NCI-H146 treated with DMSO at 0.1 percent for 48 hours (cell line): ENCODE measurements at regions not wholly inside any gene's neighbourhood (a gene's known extent, or its start where the extent isn't known, plus 50 kb on each side); places are given as distances from the start of the nearest gene placed in this dataset.

Experiments used
- DNase-seq: peaks from one replicate; lab custom pipeline; 2025; ENCODE audit not compliant: unreplicated experiment; lab: John Stamatoyannopoulos, UW

DNA sequence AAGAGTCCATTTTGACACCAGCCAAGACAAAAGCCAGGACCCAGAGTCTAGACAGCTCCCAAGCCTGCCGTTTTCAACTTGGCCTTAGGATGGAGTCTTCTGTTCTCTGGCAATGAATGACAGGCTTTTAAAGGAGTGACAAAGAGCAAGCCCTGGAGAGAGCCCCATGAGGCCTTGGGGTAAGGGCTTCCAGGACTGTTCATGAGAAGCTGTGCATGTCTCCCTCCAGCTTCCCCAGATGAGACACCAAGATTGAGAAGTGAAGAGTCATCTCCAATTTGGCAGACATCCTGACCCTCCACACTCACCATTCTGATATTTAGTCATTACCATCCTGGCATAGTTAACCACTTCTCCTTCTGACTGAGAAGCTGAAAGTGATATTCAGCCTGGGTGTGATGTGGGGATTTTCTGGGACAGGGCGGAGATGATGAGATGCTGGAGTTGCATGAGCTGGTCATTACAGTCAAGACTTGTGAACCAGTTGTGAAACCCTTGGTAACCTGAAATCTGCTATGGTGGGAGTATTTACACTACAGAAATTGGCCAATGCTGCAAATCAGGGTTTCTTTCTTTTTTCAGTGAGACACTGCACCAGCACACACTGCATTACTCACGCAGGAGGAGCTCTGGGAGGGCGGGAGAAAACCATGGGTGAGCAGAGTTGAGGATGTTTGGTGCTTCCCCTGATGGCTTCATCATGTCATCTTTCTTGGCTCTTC lies 77.8 kb downstream of the VCPKMT start:
- no peak for DNase-seq

DNA sequence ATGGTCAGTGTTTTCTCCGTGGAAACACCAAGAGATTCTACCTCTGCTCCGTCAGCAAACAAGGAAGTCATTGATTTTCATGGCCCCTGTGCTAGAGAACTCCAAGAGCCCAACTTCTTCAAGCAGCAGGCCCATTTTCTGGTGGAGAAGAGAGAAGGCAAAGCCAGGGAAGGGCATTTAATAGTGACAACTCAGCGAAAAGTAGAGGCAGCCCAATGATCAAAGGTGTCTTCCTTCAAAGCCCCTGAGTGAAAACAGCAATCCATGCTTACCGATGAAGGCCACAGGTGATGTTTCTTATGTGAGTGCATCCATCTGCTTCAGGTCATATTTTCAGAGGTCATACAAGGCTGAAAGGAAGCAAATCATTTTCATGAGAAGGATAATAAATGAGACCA lies 77.3 kb downstream of the VCPKMT start:
- no peak for DNase-seq

DNA sequence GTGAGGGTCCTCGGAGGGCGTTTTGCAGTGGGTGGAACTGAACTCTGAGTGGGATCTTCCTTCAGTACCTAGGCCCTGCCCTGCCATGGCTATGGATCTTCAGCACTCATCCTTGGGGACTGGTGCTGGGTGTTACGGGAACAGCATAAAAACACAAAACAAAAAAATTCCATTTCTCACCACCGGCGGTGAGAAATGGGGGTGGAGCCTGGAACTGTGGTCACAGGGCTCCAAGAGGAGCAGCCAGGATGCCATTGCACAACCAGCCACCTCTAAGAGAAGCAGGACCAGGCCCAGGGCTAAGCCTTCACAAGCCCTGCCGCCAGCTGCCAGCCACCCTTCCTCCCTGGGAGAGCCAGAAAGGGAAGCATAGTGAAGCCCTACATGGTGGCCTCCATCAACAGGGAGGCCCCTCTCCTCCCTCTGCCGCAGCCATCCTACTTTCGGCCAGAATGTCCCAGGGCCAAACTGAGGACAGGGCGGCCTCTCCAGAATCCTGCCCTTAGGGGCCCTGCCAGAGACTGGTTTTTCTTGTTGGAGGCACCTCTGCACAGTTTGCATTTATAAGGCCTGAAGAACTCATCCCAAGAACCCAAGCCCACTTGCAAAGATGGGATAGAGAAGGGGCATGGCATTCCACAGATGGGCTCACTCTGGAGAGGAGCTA lies 76.5 kb downstream of the VCPKMT start:
- DNase-seq, result no peak

DNA sequence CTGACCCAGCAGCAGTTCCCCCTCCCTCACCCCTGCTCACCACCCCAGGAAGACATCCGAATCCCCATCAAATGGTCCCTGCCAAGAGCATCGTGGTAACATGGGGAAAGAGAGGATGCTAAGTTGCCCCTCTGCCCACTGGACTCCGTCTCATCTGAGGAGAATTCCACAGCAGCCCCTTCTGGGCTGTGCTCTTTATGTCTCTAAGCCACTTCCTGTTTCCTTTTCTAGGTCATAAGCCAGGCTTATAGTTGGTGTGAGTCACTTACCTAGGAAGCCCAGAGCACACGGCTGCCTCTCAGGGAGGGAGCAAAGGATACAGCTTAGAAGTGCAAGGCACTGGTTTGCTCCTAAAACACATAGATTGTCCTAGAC lies 76.0 kb downstream of the VCPKMT start:
- DNase-seq, result no peak

DNA sequence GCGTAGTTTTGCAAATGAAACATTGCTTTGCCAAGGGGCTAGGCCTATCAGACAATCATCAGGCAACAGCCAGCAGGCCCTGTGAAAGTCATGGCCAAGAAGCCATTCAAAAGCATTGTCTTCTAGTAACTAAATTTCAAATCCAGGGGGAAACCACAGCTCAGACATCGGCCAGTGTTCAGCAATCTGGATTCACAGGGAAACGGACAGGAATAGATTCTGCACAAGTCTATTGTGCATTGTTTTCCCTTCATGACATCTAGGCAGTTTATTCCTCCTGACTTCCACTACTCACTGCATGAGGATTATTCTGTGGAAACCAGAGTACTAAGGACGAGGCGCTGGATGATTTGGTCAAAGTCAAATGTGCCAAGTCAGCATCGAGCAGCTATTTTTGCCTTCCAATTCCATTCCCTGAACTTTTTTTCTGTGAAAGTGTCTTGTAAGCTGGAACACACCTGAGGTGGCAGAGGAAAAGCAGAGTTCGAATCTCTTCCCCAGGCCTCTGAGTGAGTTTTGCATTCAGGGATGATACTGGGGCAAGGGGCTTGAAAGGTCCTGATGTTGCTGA lies 75.4 kb downstream of the VCPKMT start:
- DNase-seq, result no peak

DNA sequence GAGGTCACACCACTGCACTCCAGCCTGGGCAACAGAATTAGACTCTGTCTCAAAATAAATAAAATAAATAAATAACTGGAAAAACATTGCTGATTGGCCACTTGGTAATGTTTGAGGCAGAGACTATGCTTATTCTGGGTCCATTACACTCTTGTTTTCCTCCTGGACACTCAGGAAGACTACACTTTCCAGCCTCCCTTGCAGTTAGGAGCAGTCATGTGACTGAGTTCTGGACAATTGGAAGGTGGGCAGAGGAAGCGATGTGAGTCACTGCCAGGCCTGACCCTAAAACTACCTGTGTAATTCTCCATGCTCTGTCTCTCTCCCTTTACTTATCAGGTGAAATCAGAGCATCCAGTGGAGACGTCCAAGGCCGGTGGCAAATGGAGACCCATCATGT lies 74.4 kb downstream of the VCPKMT start:
- DNase-seq, result no peak

DNA sequence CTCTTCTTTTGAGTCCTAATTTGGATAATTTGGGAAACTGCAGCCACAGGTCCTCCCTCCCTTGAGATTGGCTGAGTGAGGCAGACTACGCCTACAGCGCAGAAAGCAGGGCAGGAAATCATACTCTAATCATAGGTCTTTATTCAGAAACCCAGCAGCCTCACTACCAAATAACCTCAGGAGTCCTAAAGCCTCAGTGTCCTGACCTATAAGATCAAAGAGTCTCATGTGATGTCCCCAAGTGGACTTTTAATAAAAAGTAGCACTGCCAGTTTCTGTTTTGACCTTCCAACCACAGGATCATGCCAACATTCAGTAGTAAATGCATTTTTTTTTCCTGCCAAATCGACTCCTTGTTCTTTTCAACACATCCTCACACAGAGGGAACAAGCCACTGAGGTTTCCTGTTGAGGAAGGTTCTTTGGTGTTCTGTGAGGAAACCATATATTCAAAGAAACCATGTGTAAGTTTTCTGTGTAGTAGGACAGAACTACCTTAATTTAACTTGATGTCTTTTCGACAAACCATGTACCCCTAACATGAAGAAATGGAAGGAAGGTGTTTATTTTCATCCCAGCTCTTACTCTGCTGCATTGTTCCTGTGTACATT lies 72.2 kb downstream of the VCPKMT start:
- no peak for DNase-seq

DNA sequence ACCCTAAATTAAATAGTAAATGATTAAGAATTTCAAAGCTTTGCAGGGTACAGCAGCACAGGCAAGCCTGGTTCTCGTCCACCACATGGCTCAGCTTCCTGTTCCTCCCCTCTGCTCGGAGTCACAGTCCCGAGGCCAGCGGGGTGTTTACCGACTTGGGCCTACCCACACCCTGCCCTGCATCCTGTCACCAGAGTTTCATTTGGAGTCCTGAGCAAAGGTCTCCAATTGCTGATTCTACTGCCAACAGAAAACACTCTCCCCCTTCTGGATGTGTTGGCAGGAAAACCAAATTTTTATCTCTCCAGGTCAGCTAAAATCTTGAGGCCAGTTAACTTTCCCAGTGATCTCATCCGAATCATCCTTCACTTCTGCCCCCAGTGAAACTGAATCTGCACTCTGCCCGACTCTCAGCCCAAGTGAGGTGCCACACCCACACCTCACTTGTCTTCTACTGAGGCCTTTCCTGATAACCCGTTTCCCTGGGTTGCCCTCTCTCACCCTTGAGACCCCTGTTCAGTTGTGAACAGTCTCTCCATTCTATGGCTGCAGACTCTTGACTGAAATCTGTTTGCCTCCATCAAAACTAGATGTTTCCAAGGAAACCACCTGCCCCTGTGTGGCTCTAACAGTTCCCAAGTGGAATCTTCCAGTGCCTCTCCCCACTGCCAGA lies 71.2 kb downstream of the VCPKMT start:
- no peak for DNase-seq

DNA sequence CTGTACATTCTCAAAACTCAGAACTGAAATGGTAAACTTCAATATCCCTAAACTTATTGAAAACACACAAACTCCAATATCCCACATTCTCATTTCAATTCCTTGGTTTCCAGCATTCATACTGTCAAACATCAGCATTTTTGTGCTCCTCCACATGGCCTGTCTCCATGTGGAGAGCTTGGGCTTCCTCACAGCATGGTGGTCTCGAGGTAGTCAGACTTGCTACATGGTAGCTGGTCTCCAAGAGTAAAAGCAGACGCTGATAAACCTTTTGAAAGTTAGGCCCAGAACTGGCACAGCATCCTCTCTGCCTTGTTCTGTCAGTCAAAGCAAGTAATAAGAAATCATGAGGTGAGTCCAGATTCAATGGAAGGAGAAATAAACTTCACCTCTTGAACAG lies 70.5 kb downstream of the VCPKMT start:
- no peak for DNase-seq

DNA sequence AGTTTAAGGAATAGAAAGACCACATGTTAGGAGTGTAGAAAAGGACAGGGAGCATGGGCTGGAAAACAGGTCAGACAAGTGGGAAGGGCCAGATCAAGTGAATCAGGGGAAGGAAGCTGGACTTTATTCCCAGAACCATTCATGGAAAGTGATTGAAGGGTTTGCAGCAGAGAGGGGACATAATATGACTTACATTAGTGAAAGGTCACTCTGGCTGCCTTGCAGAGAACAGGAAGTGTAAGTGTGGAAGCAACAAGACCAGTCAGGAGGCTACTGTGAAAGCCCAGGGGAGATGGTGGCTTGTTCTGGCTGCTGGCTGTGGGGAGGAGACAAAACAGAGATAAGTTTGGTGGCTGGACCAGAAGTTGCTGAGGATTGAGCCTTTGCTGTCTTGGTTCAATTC lies 69.1 kb downstream of the VCPKMT start:
- no peak for DNase-seq

DNA sequence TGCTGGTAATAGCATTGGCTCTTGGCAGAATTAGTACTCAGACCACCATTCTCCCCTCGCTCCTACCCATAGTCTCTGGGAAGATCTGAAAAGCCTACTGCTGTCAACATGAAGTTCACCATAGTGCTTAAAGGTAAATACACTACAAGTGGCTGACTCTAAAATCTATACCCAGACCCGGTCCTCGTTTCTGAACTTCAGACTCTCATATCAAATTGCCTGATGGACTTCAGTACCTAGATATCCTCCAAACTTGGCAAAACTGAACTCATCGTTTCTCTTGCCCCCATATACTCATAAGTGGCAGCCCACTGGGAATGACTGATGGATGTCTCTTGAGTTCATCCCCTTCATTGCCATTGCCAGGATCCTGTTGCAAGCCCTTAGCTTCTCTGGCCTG lies 67.3 kb downstream of the VCPKMT start:
- no peak for DNase-seq

DNA sequence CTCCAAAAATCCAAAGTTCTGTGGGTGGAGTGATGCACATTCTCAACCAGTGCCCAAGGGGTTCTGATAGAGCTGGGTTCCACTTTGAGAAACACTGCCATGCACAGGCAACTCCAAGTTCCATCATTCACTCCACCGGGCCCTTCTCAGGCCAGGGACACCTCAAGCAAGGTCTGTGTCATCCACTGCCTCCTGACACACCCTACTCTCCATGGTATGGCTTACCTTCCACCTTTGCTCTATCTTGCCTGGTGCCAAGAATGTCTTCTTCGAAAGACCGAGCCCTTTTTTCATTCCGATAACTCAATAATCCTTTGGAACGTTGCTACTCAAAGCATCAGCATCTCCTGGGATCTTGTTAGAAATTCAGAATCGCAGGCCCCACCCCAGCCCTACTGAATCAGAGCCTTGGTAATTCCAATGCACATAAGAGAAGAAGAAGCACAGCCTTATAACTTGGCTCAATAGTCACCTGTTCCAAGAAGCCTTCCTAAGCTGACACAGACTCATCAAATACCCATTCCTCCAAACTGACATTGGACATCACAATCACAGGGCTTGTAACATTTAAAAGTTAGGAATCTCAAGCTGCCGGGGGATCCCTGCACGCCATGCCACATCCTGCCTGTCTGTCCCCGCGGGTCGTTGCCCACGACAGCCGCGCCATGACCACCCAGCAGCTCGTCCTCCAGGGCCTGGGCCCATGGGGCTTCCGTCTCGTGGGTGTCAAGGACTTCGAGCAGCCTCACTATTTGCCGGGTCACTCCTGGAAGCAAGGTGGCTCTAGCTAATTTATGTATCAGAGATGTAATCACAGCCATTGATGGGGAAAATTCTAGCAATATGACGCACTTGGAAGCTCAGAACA lies 66.4 kb downstream of the VCPKMT start:
- DNase-seq, result no peak

DNA sequence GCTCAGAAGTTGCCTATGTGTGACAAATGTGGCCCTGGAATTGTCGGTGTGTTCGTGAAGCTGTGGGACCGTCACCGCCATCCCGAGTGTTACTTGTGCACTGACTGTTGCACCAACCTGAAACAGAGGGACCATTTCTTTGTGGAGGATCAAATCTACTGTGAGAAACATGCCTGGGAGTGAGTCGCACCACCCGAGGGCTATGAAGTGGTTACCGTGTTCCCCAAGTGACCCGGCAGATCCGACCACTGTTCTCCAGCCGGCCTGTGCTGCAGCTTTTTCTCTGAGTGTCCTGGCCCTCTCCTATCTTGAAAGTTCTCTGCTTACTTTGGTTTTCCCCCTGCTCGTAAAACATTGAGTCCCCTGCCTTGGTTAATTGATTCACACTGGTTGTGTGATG lies 65.3 kb downstream of the VCPKMT start:
- DNase-seq, result no peak

GRCh38 chr14:50051706-50052105 lies 64.7 kb downstream of the VCPKMT start:
- no peak for DNase-seq

DNA sequence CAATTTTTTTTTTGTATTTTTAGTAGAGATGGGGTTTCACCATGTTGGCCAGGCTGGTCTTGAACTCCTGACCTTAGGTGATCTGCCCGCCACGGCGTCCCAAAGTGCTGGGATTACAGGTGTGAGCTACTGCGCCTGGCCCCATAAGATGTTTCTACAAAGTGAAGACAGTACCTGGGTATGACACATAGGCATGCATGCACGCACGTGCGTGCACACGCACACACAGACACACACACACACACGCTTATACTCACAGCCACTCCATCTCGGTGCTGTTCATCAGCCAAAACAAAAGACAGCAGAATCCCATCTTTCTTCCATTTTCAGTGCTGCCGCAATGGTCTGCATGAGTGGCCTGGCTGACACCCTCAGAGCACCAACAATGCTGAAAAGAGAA lies 63.9 kb downstream of the VCPKMT start:
- DNase-seq, result no peak

- DNase-seq, result no peak
These were observed 62.4 kb downstream of the VCPKMT start for GRCh38 chr14:50053935-50054334.

- no peak for DNase-seq
These were observed 60.7 kb downstream of the VCPKMT start for GRCh38 chr14:50055461-50056228.

- no peak for DNase-seq
These were observed 59.9 kb downstream of the VCPKMT start for GRCh38 chr14:50056435-50056834.

DNA sequence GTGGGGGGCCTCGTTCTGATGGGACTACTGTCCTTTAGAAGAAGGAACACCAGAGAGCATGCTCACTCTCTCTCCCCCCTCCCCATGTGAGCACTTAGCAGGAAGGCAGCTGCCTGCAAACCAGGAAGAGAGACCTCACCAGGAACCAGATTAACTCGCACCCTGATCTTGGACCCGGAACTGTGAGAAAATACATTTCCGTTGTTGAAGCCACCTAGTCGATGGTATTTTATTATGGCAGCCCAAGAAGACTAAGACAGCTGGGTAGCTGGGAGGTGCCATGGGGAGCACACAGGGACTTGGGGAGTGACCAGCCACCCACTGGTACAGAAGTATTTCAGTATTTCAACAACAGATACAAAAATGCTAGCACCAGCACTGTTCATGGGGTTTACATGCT lies 59.0 kb downstream of the VCPKMT start:
- DNase-seq, result no peak

- DNase-seq, result no peak
These were observed 58.3 kb downstream of the VCPKMT start for GRCh38 chr14:50058113-50058512.
